Omental fat pad (tissue), 3 donors: ENCODE measurements at regions not wholly inside any gene's neighbourhood (a gene's known extent, or its start where the extent isn't known, plus 50 kb on each side); places are given as distances from the start of the nearest gene placed in this dataset.

Source experiments
- ATAC-seq: fragments of 150-250 bp; one replicate; pipeline ENCODE4 v1.9.1; 2016; ENCODE audit warnings: mild to moderate bottlenecking, moderate library complexity; ENCODE audit not compliant: low FRiP score
- DNase-seq: peaks from one replicate; pipeline ENCODE4 v3.0.0-alpha.2; 2019; ENCODE audit warnings: low spot score
- TF ChIP-seq, protein P1 (sequence below), 3 donors: fragments of 450-650 bp; IDR thresholded peaks; one replicate each; pipeline ENCODE4 v1.5.1; 2016 to 2017; ENCODE audit warnings: antibody characterized with exemption in 3 of 3, mild to moderate bottlenecking in 3 of 3, moderate library complexity in 2 of 3

DNA sequence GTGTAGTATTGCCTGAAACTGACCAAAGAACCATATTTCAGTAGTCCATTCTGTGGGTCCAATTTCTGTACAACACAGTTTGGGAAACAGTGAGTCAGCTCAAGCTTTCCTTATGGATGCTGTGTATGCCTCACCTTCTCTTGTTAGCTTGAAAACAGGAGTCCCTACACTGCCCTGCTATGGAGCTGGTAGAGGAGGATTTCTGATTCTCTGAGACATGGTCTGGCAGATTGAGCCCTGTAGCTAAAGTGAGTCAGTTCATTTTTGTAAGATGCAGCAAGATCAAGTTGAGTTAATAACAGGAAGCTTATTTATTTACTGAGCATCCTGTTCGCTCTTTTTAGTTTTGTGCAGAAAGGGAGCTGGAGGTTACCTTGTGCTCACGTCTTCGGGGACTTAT, 424.1 kb upstream of the RBMS3 start:
- TF ChIP-seq, protein P1, sequence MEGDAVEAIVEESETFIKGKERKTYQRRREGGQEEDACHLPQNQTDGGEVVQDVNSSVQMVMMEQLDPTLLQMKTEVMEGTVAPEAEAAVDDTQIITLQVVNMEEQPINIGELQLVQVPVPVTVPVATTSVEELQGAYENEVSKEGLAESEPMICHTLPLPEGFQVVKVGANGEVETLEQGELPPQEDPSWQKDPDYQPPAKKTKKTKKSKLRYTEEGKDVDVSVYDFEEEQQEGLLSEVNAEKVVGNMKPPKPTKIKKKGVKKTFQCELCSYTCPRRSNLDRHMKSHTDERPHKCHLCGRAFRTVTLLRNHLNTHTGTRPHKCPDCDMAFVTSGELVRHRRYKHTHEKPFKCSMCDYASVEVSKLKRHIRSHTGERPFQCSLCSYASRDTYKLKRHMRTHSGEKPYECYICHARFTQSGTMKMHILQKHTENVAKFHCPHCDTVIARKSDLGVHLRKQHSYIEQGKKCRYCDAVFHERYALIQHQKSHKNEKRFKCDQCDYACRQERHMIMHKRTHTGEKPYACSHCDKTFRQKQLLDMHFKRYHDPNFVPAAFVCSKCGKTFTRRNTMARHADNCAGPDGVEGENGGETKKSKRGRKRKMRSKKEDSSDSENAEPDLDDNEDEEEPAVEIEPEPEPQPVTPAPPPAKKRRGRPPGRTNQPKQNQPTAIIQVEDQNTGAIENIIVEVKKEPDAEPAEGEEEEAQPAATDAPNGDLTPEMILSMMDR (IDR thresholded peaks at IDR 0.05), result no peak
- ATAC-seq, result no peak
- DNase-seq, result no peak

- no peak for ATAC-seq
- TF ChIP-seq, protein P1 (IDR thresholded peaks at IDR 0.05), result no peak
Measured at GRCh38 chr3:28859897-28860296, 421.0 kb upstream of the RBMS3 start.

DNA sequence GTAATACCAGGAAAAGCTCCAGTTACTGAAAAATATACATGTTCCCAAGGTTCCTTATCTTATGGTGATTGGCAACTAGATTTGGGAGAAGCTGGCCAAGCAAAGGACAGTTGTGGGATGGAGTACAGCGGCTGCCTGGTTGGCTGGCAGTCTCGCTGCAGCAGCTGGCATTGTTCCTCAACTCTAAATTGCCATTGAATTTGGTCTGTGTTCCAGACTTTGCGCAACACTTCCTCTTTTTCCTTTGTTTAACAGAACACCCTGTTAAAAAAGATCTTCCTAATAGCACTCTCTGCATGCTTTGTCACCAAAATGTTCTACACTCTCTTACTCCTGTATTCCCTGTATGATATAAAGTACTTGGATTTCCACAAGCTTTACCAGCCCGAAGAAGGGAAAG, 420.6 kb upstream of the RBMS3 start:
- DNase-seq (no peak), ATAC-seq (no peak)
- TF ChIP-seq, protein P1 (IDR thresholded peaks at IDR 0.05), result no peak

More at GRCh38 chr3:28859897-28860296, 421.0 kb upstream of the RBMS3 start:
- no peak for DNase-seq

- TF ChIP-seq, protein P1 (IDR thresholded peaks at IDR 0.05), result no peak
- no peak for ATAC-seq
Measured at GRCh38 chr3:28863186-28863585, 417.7 kb upstream of the RBMS3 start.

GRCh38 chr3:28867836-28868235, 413.0 kb upstream of the RBMS3 start:
- TF ChIP-seq, protein P1 (IDR thresholded peaks at IDR 0.05), result no peak
- DNase-seq (no peak), ATAC-seq (no peak)

More at GRCh38 chr3:28863186-28863585, 417.7 kb upstream of the RBMS3 start:
- DNase-seq, result no peak

DNA sequence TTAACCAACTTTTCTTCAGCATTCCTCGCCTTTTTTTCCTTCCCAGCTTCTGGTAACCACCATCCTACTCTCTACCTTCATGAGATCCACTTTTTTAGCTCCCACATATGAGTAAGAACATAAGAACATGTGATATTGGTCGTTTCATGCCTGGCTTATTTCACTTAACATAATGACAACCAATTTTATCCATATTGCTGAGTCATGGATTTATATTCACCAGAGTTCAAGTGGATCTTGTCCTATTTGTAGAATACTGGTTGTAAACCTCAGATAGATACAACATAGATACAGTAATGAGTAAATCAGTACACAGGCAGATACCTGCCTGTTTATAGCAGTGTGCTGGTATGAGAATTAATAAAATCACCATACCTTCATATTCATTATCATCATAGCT, 412.0 kb upstream of the RBMS3 start:
- no peak for DNase-seq
- TF ChIP-seq, protein P1 (IDR thresholded peaks at IDR 0.05), result no peak
- ATAC-seq, result no peak

DNA sequence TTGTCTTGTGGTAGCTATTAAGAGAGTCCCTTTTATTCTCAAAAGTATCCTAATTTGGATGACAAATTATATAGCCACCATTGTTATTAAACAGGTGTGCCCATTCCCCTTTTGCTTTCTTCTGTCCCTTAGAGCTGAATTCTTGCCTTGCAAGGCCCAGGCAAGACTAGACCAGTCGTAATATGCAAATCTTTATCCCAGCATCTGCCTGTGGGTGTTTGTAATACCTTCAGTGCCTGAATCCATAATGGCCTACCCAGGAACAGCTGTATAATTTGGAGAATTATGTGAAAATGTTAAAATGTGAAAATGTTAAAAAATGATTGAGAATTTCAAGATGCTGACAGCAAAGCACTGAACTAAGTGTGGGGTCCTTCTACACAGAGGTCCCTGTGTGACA, 403.0 kb upstream of the RBMS3 start:
- TF ChIP-seq, protein P1 (IDR thresholded peaks at IDR 0.05), result no peak
- no peak for ATAC-seq
- DNase-seq, result no peak
